ENCODE measurements at regions not wholly inside any gene's neighbourhood (a gene's known extent, or its start where the extent isn't known, plus 50 kb on each side); places are given as distances from the start of the nearest gene placed in this dataset.

GRCh38 chr12:38541849-38542248 lies 225.3 kb downstream of the ALG10B start:
- TF ChIP-seq EP400 (IDR thresholded peaks at IDR 0.05), result no peak
- no peak for TF ChIP-seq CTCF (IDR thresholded peaks at IDR 0.05 in 2 of 3, conservative IDR thresholded peaks at IDR 0.05 in 1 of 3; ENCODE audit: insufficient read depth in 2 of 3, low read depth in 1 of 3, low read length in 3 of 3)
